ENCODE measurements at regions not wholly inside any gene's neighbourhood (a gene's known extent, or its start where the extent isn't known, plus 50 kb on each side); places are given as distances from the start of the nearest gene placed in this dataset.

DNA sequence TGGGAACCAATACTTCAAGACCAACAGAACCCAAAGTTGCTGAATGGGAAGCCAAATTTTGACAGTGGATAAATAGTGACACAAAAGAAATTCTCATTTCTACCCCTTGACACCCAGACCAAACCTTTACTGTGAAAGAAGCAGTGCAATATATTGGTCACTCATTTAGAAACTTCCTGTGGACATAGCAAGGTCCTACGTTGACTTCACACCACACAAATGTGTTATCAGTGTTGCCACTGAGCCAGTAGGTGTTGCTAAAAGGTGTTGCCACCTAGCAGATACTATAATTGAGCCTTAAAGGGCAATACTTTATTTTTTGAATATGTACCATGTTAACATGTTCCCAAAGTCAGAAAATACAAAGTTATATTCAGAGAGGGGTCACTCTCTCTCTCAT is 1008.9 kb upstream of the CDH2 start:
- H3K14ac ChIP-seq (ENCODE audit: insufficient read depth, low read length): no peak overlapping the region
- no peak overlapping the region for H4K5ac ChIP-seq (ENCODE audit: insufficient read length, low read depth, low read length)
- no peak overlapping the region for H3K56ac ChIP-seq (ENCODE audit: insufficient read length, low read depth, low read length)
- H4K91ac ChIP-seq (ENCODE audit: insufficient read length, low read depth, low read length): no peak overlapping the region
- Mint-ChIP-seq H3K9me3 (no peaks in the 10 kb centered on the region), H3K27me3 (ENCODE audit: low read depth) (no peaks in the 10 kb centered on the region), H3K27ac (no peak overlapping the region), H3K36me3 (ENCODE audit: insufficient read depth in 1 of 3, low read depth in 3 of 3) (no peaks in the 10 kb centered on the region), H3K4me1 (peaks cover 12 to 13% of the 10 kb centered on the region in 2 experiments), H3K4me3 (no peak overlapping the region)
- TF ChIP-seq, protein P1, sequence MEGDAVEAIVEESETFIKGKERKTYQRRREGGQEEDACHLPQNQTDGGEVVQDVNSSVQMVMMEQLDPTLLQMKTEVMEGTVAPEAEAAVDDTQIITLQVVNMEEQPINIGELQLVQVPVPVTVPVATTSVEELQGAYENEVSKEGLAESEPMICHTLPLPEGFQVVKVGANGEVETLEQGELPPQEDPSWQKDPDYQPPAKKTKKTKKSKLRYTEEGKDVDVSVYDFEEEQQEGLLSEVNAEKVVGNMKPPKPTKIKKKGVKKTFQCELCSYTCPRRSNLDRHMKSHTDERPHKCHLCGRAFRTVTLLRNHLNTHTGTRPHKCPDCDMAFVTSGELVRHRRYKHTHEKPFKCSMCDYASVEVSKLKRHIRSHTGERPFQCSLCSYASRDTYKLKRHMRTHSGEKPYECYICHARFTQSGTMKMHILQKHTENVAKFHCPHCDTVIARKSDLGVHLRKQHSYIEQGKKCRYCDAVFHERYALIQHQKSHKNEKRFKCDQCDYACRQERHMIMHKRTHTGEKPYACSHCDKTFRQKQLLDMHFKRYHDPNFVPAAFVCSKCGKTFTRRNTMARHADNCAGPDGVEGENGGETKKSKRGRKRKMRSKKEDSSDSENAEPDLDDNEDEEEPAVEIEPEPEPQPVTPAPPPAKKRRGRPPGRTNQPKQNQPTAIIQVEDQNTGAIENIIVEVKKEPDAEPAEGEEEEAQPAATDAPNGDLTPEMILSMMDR (conservative IDR thresholded peaks at IDR 0.05): no peak
- no peak overlapping the region for H2AK5ac ChIP-seq (ENCODE audit: insufficient read length, low read length)
- no peak overlapping the region for H2BK120ac ChIP-seq (ENCODE audit: low read depth, low read length, poor library complexity, severe bottlenecking)
- H3K23ac ChIP-seq (ENCODE audit: insufficient read length, low read depth, low read length): no peak overlapping the region
- no peaks in the 10 kb centered on the region; the same call in 1 of the 2 replicates for H3K4me1 ChIP-seq (ENCODE audit: insufficient read depth, low read length)
- H2BK5ac ChIP-seq (ENCODE audit: insufficient read length, low read length): no peak overlapping the region
- no peak overlapping the region for H3K4ac ChIP-seq (ENCODE audit: low read depth, low read length)
- no peak overlapping the region for H2AFZ ChIP-seq (ENCODE audit: low read length)
- H2BK12ac ChIP-seq (ENCODE audit: insufficient read length, low read depth, low read length): no peak overlapping the region
- H3K9ac ChIP-seq (ENCODE audit: extremely low read depth, insufficient read length, low read length): no peak overlapping the region
- H3K79me2 ChIP-seq (ENCODE audit: insufficient read depth, low read length): no peaks in the 10 kb centered on the region
- no peak overlapping the region for H4K8ac ChIP-seq (replicated peaks; ENCODE audit: insufficient read length, low read depth, low read length)
- H2BK15ac ChIP-seq (ENCODE audit: low read depth, low read length): no peak overlapping the region
- H3K27me3 ChIP-seq (ENCODE audit: insufficient read depth, low read length): no peaks in the 10 kb centered on the region
- H3K18ac ChIP-seq (ENCODE audit: insufficient read length, low read depth, low read length): no peak overlapping the region
- H3T11ph ChIP-seq (ENCODE audit: low read length): no peak overlapping the region
- no CpG with 5 or more reads among the region's 1 CpG for WGBS (ENCODE audit: extremely low coverage, insufficient read length, low lambda C conversion rate)
- H4K20me1 ChIP-seq (ENCODE audit: control insufficient read depth, insufficient read depth, insufficient read length): no peaks in the 10 kb centered on the region
- no peaks in the 10 kb centered on the region for H3K23me2 ChIP-seq (ENCODE audit: insufficient read length, low read depth, low read length, poor library complexity, severe bottlenecking)
- no peak overlapping the region for H2BK20ac ChIP-seq (ENCODE audit: low read depth, low read length, poor library complexity, severe bottlenecking)
- no peaks in the 10 kb centered on the region for H3K9me3 ChIP-seq (ENCODE audit: control insufficient read depth, low read depth, low read length)
- DNase-seq: no peak
- H3K79me1 ChIP-seq (ENCODE audit: insufficient read depth, low read depth, low read length, poor library complexity, severe bottlenecking): no peaks in the 10 kb centered on the region
- H3K27ac ChIP-seq (ENCODE audit: insufficient read length, low read depth, low read length): no peak overlapping the region
- no peak overlapping the region for H3K4me2 ChIP-seq (ENCODE audit: insufficient read depth, insufficient read length, low read length)
